HUES64 (cell line): ENCODE measurements at regions not wholly inside any gene's neighbourhood (a gene's known extent, or its start where the extent isn't known, plus 50 kb on each side); places are given as distances from the start of the nearest gene placed in this dataset.

ENCODE experiments used
- H3K27ac ChIP-seq: 2 replicates; pipeline ENCODE4 v1.7.0; 2013; ENCODE audit warnings: low read depth, low read length, inconsistent platforms
- H3K27me3 ChIP-seq: 2 replicates; pipeline ENCODE4 v1.6.1; 2013; ENCODE audit warnings: mild to moderate bottlenecking, low read length; ENCODE audit not compliant: insufficient read depth
- H3K36me3 ChIP-seq: 2 replicates; pipeline ENCODE4 v1.6.1; 2013; ENCODE audit warnings: mild to moderate bottlenecking, low read length; ENCODE audit not compliant: insufficient read depth
- H3K4me1 ChIP-seq: 2 replicates; pipeline ENCODE4 v1.6.1; 2013; ENCODE audit warnings: mild to moderate bottlenecking, low read length, moderate library complexity; ENCODE audit not compliant: insufficient read depth
- H3K4me3 ChIP-seq: 2 replicates; pipeline ENCODE4 v1.5.1; 2013; ENCODE audit warnings: mild to moderate bottlenecking, low read length, moderate library complexity
- H3K9ac ChIP-seq: 2 replicates; pipeline ENCODE4 v1.6.1; 2013; ENCODE audit warnings: mild to moderate bottlenecking, low read depth, low read length
- H3K9me3 ChIP-seq: 2 replicates; pipeline ENCODE4 v1.6.1; 2013; ENCODE audit warnings: low read depth, low read length; ENCODE audit not compliant: insufficient read depth
- WGBS: fragments of 150-250, 120-280 bp; methylation state at CpG from one replicate; pipeline ENCODE4 v1.1.7; 2013; ENCODE audit warnings: missing lambda C conversion rate; 5-methylcytosine and 5-hydroxymethylcytosine counted together

- H3K27me3 ChIP-seq, result no peaks in the 10 kb centered on the region
- no peaks in the 10 kb centered on the region for H3K4me1 ChIP-seq
- 91% methylated on average over 20 of the region's 20 CpGs for WGBS
- H3K36me3 ChIP-seq, result no peaks in the 10 kb centered on the region
- peaks cover 4% of the 10 kb centered on the region for H3K9me3 ChIP-seq
- no peak overlapping the region for H3K4me3 ChIP-seq
- no peak overlapping the region for H3K27ac ChIP-seq
- H3K9ac ChIP-seq, result no peak overlapping the region
Measured at GRCh38 chr2:240346753-240347372, 88.6 kb upstream of the GPC1 start.

GRCh38 chr2:240347373-240347940 lies 88.0 kb upstream of the GPC1 start:
- Histone ChIP-seq H3K9me3 (peaks cover 4% of the 10 kb centered on the region), H3K9ac (no peak overlapping the region), H3K27me3 (no peaks in the 10 kb centered on the region), H3K4me1 (no peaks in the 10 kb centered on the region), H3K4me3 (no peak overlapping the region), H3K27ac (no peak overlapping the region), H3K36me3 (no peaks in the 10 kb centered on the region)
- 92% methylated on average over 13 of the region's 13 CpGs for WGBS

GRCh38 chr2:240347949-240348500 lies 87.4 kb upstream of the GPC1 start:
- Histone ChIP-seq H3K9me3 (peaks cover 4% of the 10 kb centered on the region), H3K27ac (no peak overlapping the region), H3K36me3 (no peaks in the 10 kb centered on the region), H3K4me1 (no peaks in the 10 kb centered on the region), H3K9ac (no peak overlapping the region), H3K4me3 (no peak overlapping the region), H3K27me3 (no peaks in the 10 kb centered on the region)
- WGBS, result 93% methylated on average over 8 of the region's 8 CpGs

GRCh38 chr2:240348522-240348921 lies 86.9 kb upstream of the GPC1 start:
- Histone ChIP-seq H3K4me1 (no peaks in the 10 kb centered on the region), H3K4me3 (no peak overlapping the region), H3K27me3 (no peaks in the 10 kb centered on the region), H3K27ac (no peak overlapping the region), H3K9ac (no peak overlapping the region), H3K36me3 (no peaks in the 10 kb centered on the region), H3K9me3 (peaks cover 4% of the 10 kb centered on the region)
- WGBS, result 93% methylated on average over 8 of the region's 8 CpGs

GRCh38 chr2:240349133-240350005 lies 86.1 kb upstream of the GPC1 start:
- Histone ChIP-seq H3K9me3 (peaks cover 4% of the 10 kb centered on the region), H3K9ac (no peak overlapping the region), H3K4me3 (no peak overlapping the region), H3K27me3 (no peaks in the 10 kb centered on the region), H3K4me1 (no peaks in the 10 kb centered on the region), H3K27ac (no peak overlapping the region), H3K36me3 (no peaks in the 10 kb centered on the region)
- 88% methylated on average over 29 of the region's 29 CpGs for WGBS

GRCh38 chr2:240350006-240350355 lies 85.5 kb upstream of the GPC1 start:
- no peaks in the 10 kb centered on the region for H3K4me1 ChIP-seq
- H3K4me3 ChIP-seq, result no peak overlapping the region
- peaks cover 4% of the 10 kb centered on the region for H3K9me3 ChIP-seq
- H3K27ac ChIP-seq, result no peak overlapping the region
- WGBS, result 95% methylated on average over 8 of the region's 8 CpGs
- no peaks in the 10 kb centered on the region for H3K36me3 ChIP-seq
- no peak overlapping the region for H3K9ac ChIP-seq
- H3K27me3 ChIP-seq, result no peaks in the 10 kb centered on the region

GRCh38 chr2:240350696-240351087 lies 84.8 kb upstream of the GPC1 start:
- Histone ChIP-seq H3K9ac (no peak overlapping the region), H3K4me3 (no peak overlapping the region), H3K9me3 (no peaks in the 10 kb centered on the region), H3K27me3 (no peaks in the 10 kb centered on the region), H3K36me3 (no peaks in the 10 kb centered on the region), H3K4me1 (no peaks in the 10 kb centered on the region), H3K27ac (no peak overlapping the region)
- whole genome bisulfite sequencing, result 92% methylated on average over 15 of the region's 15 CpGs

GRCh38 chr2:240351088-240351741 lies 84.2 kb upstream of the GPC1 start:
- Histone ChIP-seq H3K27me3 (no peaks in the 10 kb centered on the region), H3K27ac (no peak overlapping the region), H3K4me3 (no peak overlapping the region), H3K36me3 (no peaks in the 10 kb centered on the region), H3K4me1 (no peaks in the 10 kb centered on the region), H3K9ac (no peak overlapping the region), H3K9me3 (no peaks in the 10 kb centered on the region)
- WGBS, result 91% methylated on average over 28 of the region's 28 CpGs

GRCh38 chr2:240351826-240352426 lies 83.5 kb upstream of the GPC1 start:
- no peaks in the 10 kb centered on the region for H3K4me1 ChIP-seq
- 92% methylated on average over 14 of the region's 14 CpGs for WGBS

GRCh38 chr2:240353086-240353798 lies 82.2 kb upstream of the GPC1 start:
- no peaks in the 10 kb centered on the region for H3K9me3 ChIP-seq
- H3K27ac ChIP-seq, result no peak overlapping the region
- no peak overlapping the region for H3K9ac ChIP-seq
- no peak overlapping the region for H3K4me3 ChIP-seq
- no peaks in the 10 kb centered on the region for H3K27me3 ChIP-seq
- WGBS, result 97% methylated on average over 18 of the region's 18 CpGs
- H3K36me3 ChIP-seq, result no peaks in the 10 kb centered on the region
- H3K4me1 ChIP-seq, result no peaks in the 10 kb centered on the region

More at GRCh38 chr2:240351826-240352426, 83.5 kb upstream of the GPC1 start:
- Histone ChIP-seq H3K27ac (no peak overlapping the region), H3K36me3 (no peaks in the 10 kb centered on the region), H3K9me3 (no peaks in the 10 kb centered on the region), H3K9ac (no peak overlapping the region), H3K27me3 (no peaks in the 10 kb centered on the region), H3K4me3 (no peak overlapping the region)
